Panc1 (cell line): ENCODE measurements at regions not wholly inside any gene's neighbourhood (a gene's known extent, or its start where the extent isn't known, plus 50 kb on each side); places are given as distances from the start of the nearest gene placed in this dataset.

Source experiments
- ATAC-seq: fragments of 200-7000 bp; cut with Tn5 transposase; 2 replicates; pipeline ENCODE4 v1.9.1; 2020; ENCODE audit warnings: mild to moderate bottlenecking, moderate library complexity
- BruUV-seq: library from RNA; stranded (reverse); fragments of 400-500 nt; replicated peaks from 2 replicates; lab custom pipeline; 2021; lab: Mats Ljungman, UMichigan
- CTCF ChIA-PET: fragments of 300-600 bp; sonication (Branson Sonifier 250); formaldehyde crosslinking; loops from one replicate; lab custom pipeline; 2022; ENCODE audit warnings: antibody characterized with exemption; lab: Charles Lee
- POLR2A ChIA-PET: fragments of 300-600 bp; sonication (Branson Sonifier 250); formaldehyde crosslinking; loops from one replicate; lab custom pipeline; 2022; ENCODE audit warnings: antibody characterized with exemption; lab: Charles Lee
- DNase-seq: peaks from one replicate; pipeline ENCODE4 v3.0.0-alpha.2; 2010; ENCODE audit warnings: low read depth, low spot score
- H3K27ac ChIP-seq: 2 replicates; pipeline ENCODE4 v1.5.1; 2011; ENCODE audit warnings: mild to moderate bottlenecking, low read length, inconsistent platforms
- H3K27me3 ChIP-seq: fragments of 200-500 bp; sonication (Bioruptor generic); 2 replicates; pipeline ENCODE4 v1.6.0; 2014; ENCODE audit warnings: low read length, inconsistent platforms; ENCODE audit not compliant: control insufficient read depth, insufficient read depth
- H3K36me3 ChIP-seq: fragments of 200-500 bp; sonication (Bioruptor generic); 2 replicates; pipeline ENCODE4 v1.5.1; 2014; ENCODE audit warnings: inconsistent platforms, mild to moderate bottlenecking, low read length, moderate library complexity; ENCODE audit not compliant: control insufficient read depth, insufficient read depth
- H3K4me1 ChIP-seq: 2 replicates; pipeline ENCODE4 v1.5.1; 2011; ENCODE audit warnings: inconsistent platforms, mild to moderate bottlenecking, low read length, moderate library complexity; ENCODE audit not compliant: control insufficient read depth, insufficient read depth
- H3K4me3 ChIP-seq, 2 experiments: 2 replicates each; pipeline ENCODE4 v1.5.1; 2011 to 2012; ENCODE audit warnings: low read depth in 2 of 2, low read length in 2 of 2, mild to moderate bottlenecking in 2 of 2, inconsistent platforms in 1 of 2, moderate library complexity in 1 of 2
- H3K9me3 ChIP-seq: fragments of 200-500 bp; sonication (Bioruptor generic); 2 replicates; pipeline ENCODE4 v1.5.1; 2014; ENCODE audit warnings: low read depth, mild to moderate bottlenecking, inconsistent platforms, low read length, moderate library complexity; ENCODE audit not compliant: control insufficient read depth, insufficient read depth
- POLR2AphosphoS5 ChIP-seq: IDR thresholded peaks from 2 replicates; pipeline ENCODE4 v1.6.1; 2012; ENCODE audit warnings: mild to moderate bottlenecking, low read depth, low read length, moderate library complexity
- SIN3A ChIP-seq: IDR thresholded peaks from 2 replicates; pipeline ENCODE4 v1.6.1; 2012; ENCODE audit warnings: low read depth, mild to moderate bottlenecking, low read length, moderate library complexity, borderline replicate concordance; ENCODE audit not compliant: insufficient read depth
- TCF7L2 ChIP-seq: IDR thresholded peaks from 2 replicates; pipeline ENCODE4 v1.6.1; 2011; ENCODE audit warnings: mild to moderate bottlenecking, low read depth, low read length, inconsistent platforms
- in situ Hi-C: cut with HindIII; loops from 2 replicates; pipeline ENCODE4 v1.10.0; 2016; ENCODE audit warnings: low sequenced_read_pairs, low pct_unique_long_range_greater_than_20kb
- intact Hi-C: fragments of 100-400 bp; cut with micrococcal nuclease; formaldehyde crosslinking; loops from one replicate; pipeline ENCODE4 v1.10.0; 2022; ENCODE audit not compliant: unreplicated experiment
- TF ChIP-seq, protein P1 (sequence below), 2 experiments: IDR thresholded peaks; 2 replicates each; pipeline ENCODE4 v1.6.1; 2011 to 2012; ENCODE audit warnings: low read depth in 2 of 2, control low read depth in 1 of 2, low read length in 1 of 2, mild to moderate bottlenecking in 1 of 2, moderate library complexity in 1 of 2; ENCODE audit not compliant: insufficient read depth in 1 of 2
- TF ChIP-seq, protein P2 (sequence below): fragments of 450-650 bp; IDR thresholded peaks from 2 replicates; pipeline ENCODE4 v1.5.1; 2017; ENCODE audit warnings: mild to moderate bottlenecking

DNA sequence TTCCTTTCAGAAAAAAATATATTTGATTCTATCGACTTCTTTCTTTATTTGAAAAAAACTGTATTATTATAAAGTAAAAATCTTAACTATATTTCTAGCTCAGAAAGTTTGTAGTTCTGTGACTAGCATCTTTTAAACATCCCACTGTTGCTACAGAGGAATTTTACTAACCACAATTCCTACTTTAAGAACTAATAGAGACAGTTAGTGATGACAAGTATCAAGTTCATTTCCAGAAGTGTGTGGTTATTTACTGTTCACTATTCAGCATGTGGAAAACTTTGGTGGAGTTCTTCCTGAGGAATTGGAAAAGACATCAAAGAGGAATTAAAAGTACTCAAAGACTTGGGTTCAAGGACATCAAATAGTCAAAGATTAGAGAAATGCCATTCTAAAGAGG, 524.1 kb upstream of the CBLB start:
- DNase-seq, result no peak
- Histone ChIP-seq H3K4me3 (no peak overlapping the region), H3K27ac (no peak overlapping the region), H3K9me3 (no peaks in the 10 kb centered on the region), H3K4me1 (no peaks in the 10 kb centered on the region), H3K36me3 (no peaks in the 10 kb centered on the region), H3K27me3 (no peaks in the 10 kb centered on the region)
- ATAC-seq, result no peak
- in situ Hi-C loops, result no loop called here
- CTCF ChIA-PET, result no interaction called here
- POLR2A ChIA-PET, result no interaction called here
- no TSS peak for BruUV-seq
- intact Hi-C loops, result no loop called here
- TF ChIP-seq SIN3A, result no peak
- TF ChIP-seq, protein P1, sequence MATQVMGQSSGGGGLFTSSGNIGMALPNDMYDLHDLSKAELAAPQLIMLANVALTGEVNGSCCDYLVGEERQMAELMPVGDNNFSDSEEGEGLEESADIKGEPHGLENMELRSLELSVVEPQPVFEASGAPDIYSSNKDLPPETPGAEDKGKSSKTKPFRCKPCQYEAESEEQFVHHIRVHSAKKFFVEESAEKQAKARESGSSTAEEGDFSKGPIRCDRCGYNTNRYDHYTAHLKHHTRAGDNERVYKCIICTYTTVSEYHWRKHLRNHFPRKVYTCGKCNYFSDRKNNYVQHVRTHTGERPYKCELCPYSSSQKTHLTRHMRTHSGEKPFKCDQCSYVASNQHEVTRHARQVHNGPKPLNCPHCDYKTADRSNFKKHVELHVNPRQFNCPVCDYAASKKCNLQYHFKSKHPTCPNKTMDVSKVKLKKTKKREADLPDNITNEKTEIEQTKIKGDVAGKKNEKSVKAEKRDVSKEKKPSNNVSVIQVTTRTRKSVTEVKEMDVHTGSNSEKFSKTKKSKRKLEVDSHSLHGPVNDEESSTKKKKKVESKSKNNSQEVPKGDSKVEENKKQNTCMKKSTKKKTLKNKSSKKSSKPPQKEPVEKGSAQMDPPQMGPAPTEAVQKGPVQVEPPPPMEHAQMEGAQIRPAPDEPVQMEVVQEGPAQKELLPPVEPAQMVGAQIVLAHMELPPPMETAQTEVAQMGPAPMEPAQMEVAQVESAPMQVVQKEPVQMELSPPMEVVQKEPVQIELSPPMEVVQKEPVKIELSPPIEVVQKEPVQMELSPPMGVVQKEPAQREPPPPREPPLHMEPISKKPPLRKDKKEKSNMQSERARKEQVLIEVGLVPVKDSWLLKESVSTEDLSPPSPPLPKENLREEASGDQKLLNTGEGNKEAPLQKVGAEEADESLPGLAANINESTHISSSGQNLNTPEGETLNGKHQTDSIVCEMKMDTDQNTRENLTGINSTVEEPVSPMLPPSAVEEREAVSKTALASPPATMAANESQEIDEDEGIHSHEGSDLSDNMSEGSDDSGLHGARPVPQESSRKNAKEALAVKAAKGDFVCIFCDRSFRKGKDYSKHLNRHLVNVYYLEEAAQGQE (IDR thresholded peaks at IDR 0.05; ENCODE audit: insufficient read depth in 1 of 2, low read depth in 2 of 2, low read length in 1 of 2), result no peak
- no peak for TF ChIP-seq TCF7L2
- no peak for TF ChIP-seq POLR2AphosphoS5

DNA sequence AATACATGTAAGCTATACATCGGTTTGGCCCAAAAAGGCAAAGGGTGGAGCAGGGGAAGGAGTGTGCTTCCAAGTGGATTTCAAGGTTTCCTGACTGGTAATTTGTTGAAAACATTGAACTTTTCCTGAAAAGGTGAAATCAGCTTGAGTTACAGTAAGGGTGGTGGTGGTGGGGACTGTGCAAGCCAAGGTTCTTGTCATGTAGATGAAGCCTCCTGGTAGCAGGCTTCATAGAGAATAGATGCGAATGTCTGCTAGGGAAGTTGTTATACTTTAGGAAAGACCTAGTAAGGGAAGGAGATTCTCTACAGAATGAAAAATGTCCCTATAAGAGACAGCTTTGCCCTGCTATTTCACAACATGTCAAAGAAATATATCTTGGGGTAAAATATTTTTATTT, 528.2 kb upstream of the CBLB start:
- POLR2A ChIA-PET, result no interaction called here
- CTCF ChIA-PET, result no interaction called here
- Histone ChIP-seq H3K27ac (no peak overlapping the region), H3K27me3 (no peaks in the 10 kb centered on the region), H3K4me3 (no peak overlapping the region), H3K4me1 (no peaks in the 10 kb centered on the region), H3K36me3 (no peaks in the 10 kb centered on the region), H3K9me3 (no peaks in the 10 kb centered on the region)
- DNase-seq, result no peak
- intact Hi-C loops (no loop called here), in situ Hi-C loops (no loop called here)
- TF ChIP-seq SIN3A (no peak), POLR2AphosphoS5 (no peak), TCF7L2 (no peak)
- TF ChIP-seq, protein P2, sequence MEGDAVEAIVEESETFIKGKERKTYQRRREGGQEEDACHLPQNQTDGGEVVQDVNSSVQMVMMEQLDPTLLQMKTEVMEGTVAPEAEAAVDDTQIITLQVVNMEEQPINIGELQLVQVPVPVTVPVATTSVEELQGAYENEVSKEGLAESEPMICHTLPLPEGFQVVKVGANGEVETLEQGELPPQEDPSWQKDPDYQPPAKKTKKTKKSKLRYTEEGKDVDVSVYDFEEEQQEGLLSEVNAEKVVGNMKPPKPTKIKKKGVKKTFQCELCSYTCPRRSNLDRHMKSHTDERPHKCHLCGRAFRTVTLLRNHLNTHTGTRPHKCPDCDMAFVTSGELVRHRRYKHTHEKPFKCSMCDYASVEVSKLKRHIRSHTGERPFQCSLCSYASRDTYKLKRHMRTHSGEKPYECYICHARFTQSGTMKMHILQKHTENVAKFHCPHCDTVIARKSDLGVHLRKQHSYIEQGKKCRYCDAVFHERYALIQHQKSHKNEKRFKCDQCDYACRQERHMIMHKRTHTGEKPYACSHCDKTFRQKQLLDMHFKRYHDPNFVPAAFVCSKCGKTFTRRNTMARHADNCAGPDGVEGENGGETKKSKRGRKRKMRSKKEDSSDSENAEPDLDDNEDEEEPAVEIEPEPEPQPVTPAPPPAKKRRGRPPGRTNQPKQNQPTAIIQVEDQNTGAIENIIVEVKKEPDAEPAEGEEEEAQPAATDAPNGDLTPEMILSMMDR, result no peak
- TF ChIP-seq, protein P1 (IDR thresholded peaks at IDR 0.05; ENCODE audit: insufficient read depth in 1 of 2, low read depth in 2 of 2, low read length in 1 of 2), result no peak
- BruUV-seq, result no TSS peak
- ATAC-seq, result no peak
